ENCODE measurements at regions not wholly inside any gene's neighbourhood (a gene's known extent, or its start where the extent isn't known, plus 50 kb on each side); places are given as distances from the start of the nearest gene placed in this dataset.

GRCh38 chr18:76593843-76594242 lies 98.8 kb upstream of the ZNF516 start:
- no peaks in the 10 kb centered on the region for H3K36me3 ChIP-seq
- TF ChIP-seq CTCF (IDR thresholded peaks at IDR 0.05): no peak
- TF ChIP-seq POLR2AphosphoS5 (IDR thresholded peaks at IDR 0.05): no peak
- no peak for TF ChIP-seq POLR2A (IDR thresholded peaks at IDR 0.05)
- TF ChIP-seq EP300 (IDR thresholded peaks at IDR 0.05; ENCODE audit: low read depth): no peak
- in situ Hi-C loops (cut with MboI; ENCODE audit: low pct_ligation_motif_present in 1 of 4, low pct_unique_long_range_greater_than_20kb in 1 of 4, low sequenced_read_pairs in 3 of 4) (no loop called here), intact Hi-C loops (cut with DNase I; ENCODE audit: low total_unique reads) (no loop called here)
- no peak overlapping the region for H3K27ac ChIP-seq
- WGBS, 2 donors (ENCODE audit: low coverage in 1 of 2): 77 to 93% methylated on average over 1 to 2 of the region's 2 CpGs
- peaks cover 0 to 2% (median 0%) of the 10 kb centered on the region in 4 donors for H3K4me1 ChIP-seq
- no peak for DNase-seq
- H3K27me3 ChIP-seq: peaks cover 8% of the 10 kb centered on the region
- H3K4me3 ChIP-seq: no peak overlapping the region
- no peaks in the 10 kb centered on the region for H3K9me3 ChIP-seq

- Histone ChIP-seq H3K27ac (no peak overlapping the region), H3K36me3 (no peaks in the 10 kb centered on the region), H3K27me3 (peaks cover 8% of the 10 kb centered on the region), H3K4me3 (no peak overlapping the region), H3K9me3 (no peaks in the 10 kb centered on the region), H3K4me1 (peaks cover 0 to 9% (median 0%) of the 10 kb centered on the region in 4 donors)
- 36 to 54% methylated on average over 9 to 10 of the region's 10 CpGs for WGBS, 2 donors (ENCODE audit: low coverage in 1 of 2)
- in situ Hi-C loops (cut with MboI; ENCODE audit: low pct_ligation_motif_present in 1 of 4, low pct_unique_long_range_greater_than_20kb in 1 of 4, low sequenced_read_pairs in 3 of 4) (no loop called here), intact Hi-C loops (cut with DNase I; ENCODE audit: low total_unique reads) (no loop called here)
- TF ChIP-seq EP300 (IDR thresholded peaks at IDR 0.05; ENCODE audit: low read depth) (no peak), POLR2AphosphoS5 (IDR thresholded peaks at IDR 0.05) (no peak), POLR2A (IDR thresholded peaks at IDR 0.05) (no peak), CTCF (IDR thresholded peaks at IDR 0.05) (no peak)
- DNase-seq: no peak
These were observed 97.9 kb upstream of the ZNF516 start for GRCh38 chr18:76592981-76593381.

- peaks cover 0 to 9% (median 0%) of the 10 kb centered on the region in 4 donors for H3K4me1 ChIP-seq
- H3K27me3 ChIP-seq: peaks cover 8% of the 10 kb centered on the region
- in situ Hi-C loops (cut with MboI; ENCODE audit: low pct_ligation_motif_present in 1 of 4, low pct_unique_long_range_greater_than_20kb in 1 of 4, low sequenced_read_pairs in 3 of 4): no loop called here
- no peaks in the 10 kb centered on the region for H3K36me3 ChIP-seq
- H3K4me3 ChIP-seq: no peak overlapping the region
- TF ChIP-seq CTCF (IDR thresholded peaks at IDR 0.05) (no peak), POLR2AphosphoS5 (IDR thresholded peaks at IDR 0.05) (no peak), EP300 (IDR thresholded peaks at IDR 0.05; ENCODE audit: low read depth) (no peak), POLR2A (IDR thresholded peaks at IDR 0.05) (no peak)
- H3K27ac ChIP-seq: no peak overlapping the region
- intact Hi-C loops (cut with DNase I; ENCODE audit: low total_unique reads): no loop called here
- no peaks in the 10 kb centered on the region for H3K9me3 ChIP-seq
- DNase-seq: no peak
- WGBS, 2 donors (ENCODE audit: low coverage in 1 of 2): 91% methylated on average over 6 of the region's 6 CpGs; no CpG with 5 or more reads in 1 of the 2 donors
These were observed 97.1 kb upstream of the ZNF516 start for GRCh38 chr18:76592096-76592495.

GRCh38 chr18:76589866-76590265 lies 94.8 kb upstream of the ZNF516 start:
- peaks cover 8% of the 10 kb centered on the region for H3K27me3 ChIP-seq
- H3K4me3 ChIP-seq: no peak overlapping the region
- intact Hi-C loops (cut with DNase I; ENCODE audit: low total_unique reads): no loop called here
- peaks cover 0 to 9% (median 0%) of the 10 kb centered on the region in 4 donors for H3K4me1 ChIP-seq
- H3K9me3 ChIP-seq: no peaks in the 10 kb centered on the region
- no peak overlapping the region for H3K27ac ChIP-seq
- in situ Hi-C loops (cut with MboI; ENCODE audit: low pct_ligation_motif_present in 1 of 4, low pct_unique_long_range_greater_than_20kb in 1 of 4, low sequenced_read_pairs in 3 of 4): no loop called here
- TF ChIP-seq CTCF (IDR thresholded peaks at IDR 0.05) (no peak), POLR2AphosphoS5 (IDR thresholded peaks at IDR 0.05) (no peak), POLR2A (IDR thresholded peaks at IDR 0.05) (no peak), EP300 (IDR thresholded peaks at IDR 0.05; ENCODE audit: low read depth) (no peak)
- DNase-seq: no peak
- H3K36me3 ChIP-seq: no peaks in the 10 kb centered on the region
- 81 to 85% methylated on average over 7 to 14 of the region's 14 CpGs for whole genome bisulfite sequencing, 2 donors (ENCODE audit: low coverage in 1 of 2)

Measured in transverse colon (tissue), 4 donors.